GM12878 (cell line): ENCODE measurements at regions not wholly inside any gene's neighbourhood (a gene's known extent, or its start where the extent isn't known, plus 50 kb on each side); places are given as distances from the start of the nearest gene placed in this dataset.
"Not testable (repeated sequence)": the region's sequence is repeated elsewhere in the genome, so short reads cannot be mapped to it uniquely, and the experiment has no call there.

Experiments used
- ATAC-seq: fragments of 200-7000 bp; cut with Tn5 transposase; 3 replicates; pipeline ENCODE4 v1.9.1; 2020; ENCODE audit warnings: mild to moderate bottlenecking, moderate library complexity
- BruUV-seq: library from RNA; stranded (reverse); fragments of 400-500 nt; replicated peaks from 2 replicates; lab custom pipeline; 2021; lab: Mats Ljungman, UMichigan
- CTCF ChIA-PET: fragments of 300-600 bp; sonication (Branson Sonifier 250); formaldehyde crosslinking; extraction: SDS; loops from one replicate; lab custom pipeline; 2021; ENCODE audit warnings: inconsistent platforms; lab: Yijun Ruan, JAX
- POLR2A ChIA-PET: fragments of 350-600 bp; formaldehyde crosslinking; extraction: SDS; loops from one replicate; lab custom pipeline; 2021; ENCODE audit warnings: inconsistent platforms; lab: Charles Lee
- RAD21 ChIA-PET: fragments of 300-600 bp; sonication (Branson Sonifier 250); formaldehyde crosslinking; loops from one replicate; lab custom pipeline; 2023; ENCODE audit warnings: antibody characterized with exemption; ENCODE audit not compliant: unreplicated experiment; lab: Charles Lee
- SMC1A ChIA-PET: fragments of 300-600 bp; sonication (Branson Sonifier 250); formaldehyde crosslinking; loops from one replicate; lab custom pipeline; 2023; ENCODE audit not compliant: unreplicated experiment, uncharacterized antibody; lab: Charles Lee
- DNase-seq: peaks from one replicate; pipeline ENCODE4 v3.0.0-alpha.2; 2011; ENCODE audit warnings: low read depth, low spot score
- FAIRE-seq: peaks from 3 replicates; lab custom pipeline; 2011; peaks lifted over from hg19 to GRCh38; lab: Jason Lieb, UNC
- H2AFZ ChIP-seq: 2 replicates; pipeline ENCODE4 v1.6.0; 2011; ENCODE audit warnings: low read depth, low read length, control low read depth; ENCODE audit not compliant: control insufficient read depth
- H3K27ac ChIP-seq: 2 replicates; pipeline ENCODE4 v1.5.1; 2011; ENCODE audit warnings: control low read depth; ENCODE audit not compliant: control insufficient read depth, insufficient read depth
- H3K27me3 ChIP-seq, 2 experiments: replicated peaks in 1 of 2; 2 replicates each; pipeline versions ENCODE4 v1.6.0 to v1.6.1; 2011; ENCODE audit warnings: low read length in 1 of 2; ENCODE audit not compliant: control insufficient read depth in 2 of 2, insufficient read depth in 2 of 2
- H3K36me3 ChIP-seq, 2 experiments: 2 replicates each; pipeline ENCODE4 v1.5.1; 2011; ENCODE audit warnings: low read length in 1 of 2; ENCODE audit not compliant: control insufficient read depth in 2 of 2, insufficient read depth in 2 of 2
- H3K4me1 ChIP-seq: 2 replicates; pipeline ENCODE4 v1.6.1; 2011; ENCODE audit warnings: mild to moderate bottlenecking, low read length, moderate library complexity, mixed read lengths; ENCODE audit not compliant: control insufficient read depth, insufficient read depth
- H3K4me2 ChIP-seq: 2 replicates; pipeline ENCODE4 v1.6.0; 2011; ENCODE audit warnings: control low read depth; ENCODE audit not compliant: control insufficient read depth, insufficient read depth
- H3K4me3 ChIP-seq: fragments of 200-600 bp; sonication (generic); 2 replicates; pipeline ENCODE4 v1.5.1; 2016
- H3K79me2 ChIP-seq: 2 replicates; pipeline ENCODE4 v1.6.0; 2011; ENCODE audit warnings: low read length; ENCODE audit not compliant: control insufficient read depth, insufficient read depth
- H3K9ac ChIP-seq: 2 replicates; pipeline ENCODE4 v1.8.0; 2011; ENCODE audit warnings: low read length, control low read depth, mixed read lengths; ENCODE audit not compliant: control insufficient read depth, insufficient read depth
- H3K9me3 ChIP-seq: replicated peaks from 3 replicates; pipeline ENCODE4 v1.5.1; 2011; ENCODE audit warnings: mild to moderate bottlenecking, low read length; ENCODE audit not compliant: control insufficient read depth, insufficient read depth
- H4K20me1 ChIP-seq: 2 replicates; pipeline ENCODE4 v1.6.0; 2011; ENCODE audit not compliant: control insufficient read depth, insufficient read depth
- WGBS: methylation state at CpG from one replicate; pipeline ENCODE4 v1.1.6; 2016; ENCODE audit warnings: low lambda C conversion rate; ENCODE audit not compliant: insufficient replicate concordance, insufficient coverage; ENCODE audit errors: missing lambda C conversion rate; 5-methylcytosine and 5-hydroxymethylcytosine counted together
- in situ Hi-C: fragments of 300-500 bp; cut with MboI; formaldehyde crosslinking; loops from 9 replicates; pipeline ENCODE4 v1.14.3; 2018; ENCODE audit warnings: mixed read lengths
- intact Hi-C: fragments of 100-400 bp; cut with micrococcal nuclease; formaldehyde crosslinking; loops from one replicate; pipeline ENCODE4 v1.14.2; 2022; ENCODE audit not compliant: unreplicated experiment

GRCh38 chrX:63142588-63142987 is 208.5 kb downstream of the SPIN4 start:
- H3K4me1 ChIP-seq, H2AFZ ChIP-seq, H3K27ac ChIP-seq, H3K27me3 ChIP-seq, DNase-seq, H3K9me3 ChIP-seq, BruUV-seq, FAIRE-seq, POLR2A ChIA-PET, intact Hi-C loops, H3K36me3 ChIP-seq, H3K9ac ChIP-seq, H3K79me2 ChIP-seq, RAD21 ChIA-PET, ATAC-seq, H3K4me2 ChIP-seq, H3K4me3 ChIP-seq, SMC1A ChIA-PET, CTCF ChIA-PET, in situ Hi-C loops, H4K20me1 ChIP-seq: not testable (repeated sequence)
- WGBS: no CpG with 5 or more reads among the region's 2 CpGs

- SMC1A ChIA-PET, POLR2A ChIA-PET, BruUV-seq, RAD21 ChIA-PET, H3K9ac ChIP-seq, H3K27ac ChIP-seq, H3K27me3 ChIP-seq, ATAC-seq, H3K4me1 ChIP-seq, H3K79me2 ChIP-seq, in situ Hi-C loops, H3K4me2 ChIP-seq, H3K9me3 ChIP-seq, intact Hi-C loops, FAIRE-seq, CTCF ChIA-PET, H3K36me3 ChIP-seq, H2AFZ ChIP-seq, H3K4me3 ChIP-seq, DNase-seq, H4K20me1 ChIP-seq: not testable (repeated sequence)
- WGBS: no CpG with 5 or more reads among the region's 2 CpGs
Observed at GRCh38 chrX:63135859-63136258, 215.3 kb downstream of the SPIN4 start.
